GM18508 (cell line): ENCODE measurements at regions not wholly inside any gene's neighbourhood (a gene's known extent, or its start where the extent isn't known, plus 50 kb on each side); places are given as distances from the start of the nearest gene placed in this dataset.

Experiments used
- ATAC-seq: cut with Tn5 transposase; IDR thresholded peaks from one replicate; pipeline ENCODE4 v1.9.1; 2021; ENCODE audit warnings: moderate number of reproducible peaks; ENCODE audit not compliant: insufficient read depth, unreplicated experiment

GRCh38 chr5:168054091-168054490, 237.4 kb upstream of the WWC1 start:
- no peak for ATAC-seq

DNA sequence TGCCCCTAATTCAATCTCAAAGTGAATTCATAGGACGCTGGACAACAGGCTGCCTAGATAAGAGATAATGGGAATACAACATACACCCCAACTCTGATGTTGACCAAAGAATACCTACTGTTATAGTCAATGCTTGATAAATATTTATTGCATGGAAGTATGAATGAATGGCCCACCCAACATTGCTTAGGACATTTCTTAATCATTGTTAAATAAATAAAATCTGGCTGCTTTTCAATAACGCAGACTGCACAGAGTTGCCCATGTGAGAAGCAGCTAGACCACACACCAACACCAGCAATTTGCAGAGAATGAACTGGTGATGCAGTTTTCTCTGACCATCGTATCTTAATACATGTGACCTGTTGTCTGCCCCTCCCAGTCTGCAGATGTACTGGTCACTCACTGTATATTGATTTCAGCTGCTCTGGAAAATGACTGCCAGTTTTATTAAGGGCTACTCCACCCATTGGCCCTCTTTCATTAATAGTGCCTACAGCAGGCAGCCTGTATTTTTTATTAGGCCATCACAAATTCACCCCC, 236.2 kb upstream of the WWC1 start:
- ATAC-seq = no peak

GRCh38 chr5:168055961-168056360, 235.5 kb upstream of the WWC1 start:
- no peak for ATAC-seq

GRCh38 chr5:168056499-168057182, 234.8 kb upstream of the WWC1 start:
- no peak for ATAC-seq

DNA sequence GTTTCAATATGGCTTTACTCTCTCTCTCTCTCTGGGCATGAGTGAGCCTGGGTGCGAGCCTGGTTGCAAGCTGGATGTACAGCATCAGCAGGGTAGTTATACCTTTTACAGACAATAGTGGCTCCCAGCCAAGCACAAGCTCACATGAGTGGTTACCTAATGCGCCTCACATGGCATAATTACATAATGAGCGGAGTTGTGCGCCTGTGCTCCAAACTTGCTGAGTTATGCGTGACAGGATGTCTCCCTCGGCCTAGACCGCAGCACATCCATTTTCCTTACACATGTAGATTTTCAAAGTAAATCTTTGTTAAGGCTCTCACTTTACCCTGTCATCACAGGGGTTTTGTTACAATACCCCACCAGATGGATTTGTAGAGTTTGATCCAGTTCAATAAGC, 233.5 kb upstream of the WWC1 start:
- no peak for ATAC-seq

DNA sequence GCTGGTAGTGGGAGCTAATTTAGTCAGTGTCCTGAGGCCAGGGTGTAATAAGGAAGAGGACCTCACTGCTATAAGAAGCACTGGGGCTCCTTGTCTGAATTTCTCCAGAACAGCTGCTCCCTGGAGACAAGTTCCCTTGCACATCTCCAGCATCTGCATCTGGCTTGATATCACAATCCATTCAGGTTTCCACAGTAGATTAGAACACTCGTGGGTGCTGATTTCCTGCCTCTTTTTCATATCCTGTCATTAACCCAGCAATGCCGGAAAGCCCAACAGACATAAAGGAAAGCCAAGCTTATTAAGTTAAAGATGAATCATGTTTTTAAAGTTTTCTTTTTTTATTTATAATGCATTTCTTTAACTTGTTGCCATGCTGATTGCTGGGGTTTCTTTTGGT, 232.3 kb upstream of the WWC1 start:
- no peak for ATAC-seq

- no peak for ATAC-seq
Measured at GRCh38 chr5:168062239-168062638, 229.2 kb upstream of the WWC1 start.

- no peak for ATAC-seq
Measured at GRCh38 chr5:168064457-168064856, 227.0 kb upstream of the WWC1 start.

GRCh38 chr5:168064933-168065622, 226.4 kb upstream of the WWC1 start:
- ATAC-seq = no peak

DNA sequence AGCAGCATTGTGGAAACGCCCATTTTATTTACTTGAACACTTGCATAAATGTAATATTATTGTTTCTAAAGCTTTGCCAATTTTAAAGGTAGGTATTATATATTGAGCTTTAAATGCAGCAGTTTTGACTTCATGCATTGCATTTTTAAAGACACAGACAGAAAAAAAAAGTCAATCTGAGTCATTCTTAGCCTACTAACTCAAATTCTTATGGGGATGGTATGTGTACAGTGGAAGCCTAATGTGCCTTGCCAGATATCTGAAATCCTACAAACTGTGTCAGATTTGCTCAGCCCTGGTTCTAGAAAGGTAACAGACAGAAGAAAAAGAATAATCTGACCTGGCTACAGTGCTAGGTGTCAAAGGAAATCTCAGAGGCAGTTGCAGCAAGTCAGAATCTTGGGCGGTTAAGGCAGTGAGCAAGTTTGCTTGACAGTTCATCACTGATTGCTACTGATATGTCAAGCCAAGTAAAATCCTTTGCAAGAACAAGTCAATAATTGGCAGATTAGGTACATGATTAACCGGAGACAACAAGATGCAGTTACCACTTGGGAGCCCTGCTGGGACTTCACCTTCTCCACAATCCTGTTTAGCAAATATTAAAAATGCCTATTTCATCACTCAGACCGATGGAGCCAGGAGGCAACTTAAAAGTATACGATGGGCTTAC, 224.8 kb upstream of the WWC1 start:
- ATAC-seq = no peak

DNA sequence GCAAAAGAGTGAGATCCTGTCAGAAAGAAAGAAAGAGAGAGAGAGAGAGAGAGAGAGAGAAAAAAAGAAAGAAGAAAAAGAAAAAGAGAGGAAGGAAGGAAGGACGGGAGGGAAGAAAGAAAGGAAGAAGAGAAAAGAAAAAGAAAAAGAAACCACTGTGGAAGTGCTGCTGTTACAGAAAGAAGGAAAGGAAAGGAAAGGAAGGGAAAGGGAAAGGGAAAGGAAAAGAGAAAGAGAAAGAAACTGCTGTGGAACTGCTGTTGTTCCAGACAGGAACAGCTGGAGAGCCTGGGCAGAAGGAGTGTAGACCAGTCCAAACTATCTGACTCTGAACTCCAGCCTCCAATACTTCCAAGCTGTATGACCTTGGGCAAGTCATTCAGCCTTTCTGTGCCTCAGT, 220.7 kb upstream of the WWC1 start:
- ATAC-seq = no peak

DNA sequence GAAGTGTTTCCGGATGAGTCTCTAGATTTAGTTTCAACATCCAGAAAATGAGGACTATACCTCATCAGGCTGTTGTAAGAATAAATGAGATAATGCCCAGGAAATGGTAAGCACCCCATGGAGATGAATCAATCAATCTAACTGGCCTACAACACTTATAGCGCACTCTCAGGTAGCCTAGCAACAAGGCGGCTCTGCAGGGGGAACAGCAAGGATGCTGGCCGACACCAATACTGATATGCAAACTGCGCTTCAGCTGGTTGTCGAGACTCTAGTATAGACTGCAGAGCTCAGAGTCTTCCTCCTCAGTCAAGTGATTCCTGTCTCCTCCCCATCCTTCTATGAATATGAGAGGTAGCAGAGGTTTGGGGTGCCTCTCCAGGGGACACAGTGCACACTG, 218.8 kb upstream of the WWC1 start:
- no peak for ATAC-seq

- no peak for ATAC-seq
Measured at GRCh38 chr5:168073311-168073710, 218.1 kb upstream of the WWC1 start.

DNA sequence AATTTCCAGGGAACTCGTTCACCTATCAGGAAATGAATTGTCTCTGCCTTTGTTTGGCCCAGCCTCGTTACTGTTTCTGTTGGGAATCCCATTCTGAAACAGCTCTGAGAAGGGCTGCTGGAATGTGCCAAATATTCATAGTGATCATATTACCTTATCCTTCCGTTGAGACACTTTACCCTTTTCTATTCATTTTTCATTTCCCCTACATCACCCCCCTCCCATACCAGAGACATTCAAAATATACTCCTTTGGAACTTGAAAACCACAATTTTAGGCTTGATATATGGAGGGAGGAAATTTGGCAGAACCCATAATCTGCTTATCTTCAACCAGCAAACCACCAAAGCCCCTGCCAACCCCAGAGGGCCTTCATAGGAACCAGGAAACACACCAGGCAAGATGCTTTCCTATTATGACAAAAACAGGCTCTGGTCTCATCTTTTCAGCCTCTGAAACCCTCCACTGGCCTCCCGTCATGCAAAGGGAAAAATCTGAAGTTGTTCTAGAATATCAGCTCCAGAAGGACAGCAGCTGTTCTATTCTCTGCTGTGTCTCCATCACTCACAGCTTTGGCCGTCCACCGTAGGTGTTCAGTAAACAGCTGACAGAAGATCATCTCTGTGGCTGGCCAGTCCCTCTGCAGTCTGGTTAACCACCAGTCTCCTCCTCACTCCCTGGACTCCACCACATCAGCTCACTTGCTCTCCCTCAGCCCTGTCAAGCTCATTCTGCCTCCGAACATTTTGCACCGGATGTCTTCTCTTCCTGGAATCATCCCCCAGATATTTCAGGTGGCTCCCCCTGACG, 217.2 kb upstream of the WWC1 start:
- no peak for ATAC-seq

GRCh38 chr5:168075387-168075786, 216.1 kb upstream of the WWC1 start:
- no peak for ATAC-seq

- no peak for ATAC-seq
Measured at GRCh38 chr5:168076561-168076991, 214.9 kb upstream of the WWC1 start.

GRCh38 chr5:168085261-168086031, 206.0 kb upstream of the WWC1 start:
- no peak for ATAC-seq

DNA sequence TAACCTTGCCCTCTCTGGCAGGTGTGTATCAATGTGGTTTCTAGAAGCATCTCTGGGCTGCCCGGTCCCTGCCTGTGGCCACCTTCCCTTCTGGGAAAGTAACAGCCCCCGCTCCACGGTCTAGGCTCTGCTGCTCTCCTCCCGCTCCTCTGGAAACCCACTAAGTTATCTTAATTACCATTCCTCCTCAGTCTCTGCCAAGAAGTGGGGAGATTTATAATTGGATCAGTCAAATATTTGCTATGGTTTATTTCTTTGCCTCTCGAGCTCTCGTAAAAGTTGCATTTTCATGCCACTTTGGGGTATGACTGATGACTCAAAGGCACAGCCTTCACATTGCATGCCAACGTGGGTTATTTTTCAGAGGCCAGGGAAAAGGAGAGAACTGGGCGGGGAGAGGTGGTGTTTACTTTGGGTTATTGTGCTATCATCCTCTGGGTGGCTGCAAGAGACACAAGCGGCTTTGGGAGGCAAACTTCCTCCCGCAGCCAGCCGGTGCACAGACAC, 205.3 kb upstream of the WWC1 start:
- no peak for ATAC-seq

DNA sequence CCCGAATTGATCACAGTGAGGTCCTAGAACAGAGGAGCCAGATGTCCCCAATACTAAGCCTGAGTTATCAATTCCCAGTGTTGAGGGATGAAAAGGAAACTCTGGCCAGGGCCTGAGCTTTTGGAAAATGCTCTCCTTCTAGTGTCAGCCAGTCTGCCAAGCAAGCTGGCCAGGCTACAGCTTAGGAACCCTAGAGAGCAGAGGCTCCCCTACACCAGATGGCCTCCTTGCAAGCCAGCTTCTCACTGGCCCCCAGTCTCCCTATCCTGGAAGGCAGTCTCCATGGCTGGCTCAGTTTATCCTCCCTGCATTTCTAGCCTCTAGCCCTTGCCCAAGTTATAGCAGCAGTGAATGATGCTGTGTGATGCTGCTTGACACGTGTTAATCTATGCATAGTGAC, 204.7 kb upstream of the WWC1 start:
- ATAC-seq = no peak
